SK-N-SH (cell line): ENCODE measurements at regions not wholly inside any gene's neighbourhood (a gene's known extent, or its start where the extent isn't known, plus 50 kb on each side); places are given as distances from the start of the nearest gene placed in this dataset.

Experiments
- CTCF ChIA-PET: fragments of 300-600, 350-600 bp; formaldehyde crosslinking; extraction: SDS; loops from one replicate; lab custom pipeline; 2021; lab: Yijun Ruan, JAX
- POLR2A ChIA-PET: fragments of 350-600 bp; sonication (Branson Sonifier 250); formaldehyde crosslinking; extraction: SDS; loops from one replicate; lab custom pipeline; 2020; ENCODE audit warnings: antibody characterized with exemption, inconsistent platforms; lab: Yijun Ruan, JAX
- DNase-seq: peaks from one replicate; pipeline ENCODE4 v3.0.0; 2012
- H2AFZ ChIP-seq: fragments of 200-600 bp; sonication (generic); 2 replicates; pipeline ENCODE4 v1.8.1; 2016; ENCODE audit warnings: antibody characterized with exemption, mild to moderate bottlenecking, low read depth
- H3F3A ChIP-seq: fragments of 200-600 bp; sonication (generic); replicated peaks from 2 replicates; pipeline ENCODE3; 2016; ENCODE audit warnings: antibody characterized with exemption, mild to moderate bottlenecking; ENCODE audit not compliant: insufficient read depth
- H3K27ac ChIP-seq, 2 experiments: fragments of 200-500 bp in 1 of 2; fragments of 200-600 bp in 1 of 2; sonication (Bioruptor generic) in 1 of 2; sonication (generic), shearing (Covaris generic) in 1 of 2; 2 replicates each; pipeline versions ENCODE4 v1.5.1 to v1.6.1; 2014 to 2016; ENCODE audit warnings: low read depth in 2 of 2, inconsistent platforms in 1 of 2, low read length in 1 of 2, mild to moderate bottlenecking in 1 of 2, mixed read lengths in 1 of 2
- H3K27me3 ChIP-seq: fragments of 200-600 bp; sonication (generic), shearing (Covaris generic); 2 replicates; pipeline ENCODE4 v1.6.1; 2016; ENCODE audit warnings: mixed run types; ENCODE audit not compliant: insufficient read depth
- H3K36me3 ChIP-seq, 2 experiments: fragments of 200-500 bp in 1 of 2; fragments of 200-600 bp in 1 of 2; sonication (Bioruptor generic) in 1 of 2; sonication (generic) in 1 of 2; replicated peaks in 1 of 2; 2 replicates each; pipeline versions ENCODE3 to v1.5.1; 2014 to 2016; ENCODE audit warnings: low read length in 1 of 2, mild to moderate bottlenecking in 1 of 2; ENCODE audit not compliant: insufficient read depth in 2 of 2, control insufficient read depth in 1 of 2
- H3K4me1 ChIP-seq, 2 experiments: fragments of 200-500 bp in 1 of 2; fragments of 200-600 bp in 1 of 2; sonication (Bioruptor generic) in 1 of 2; sonication (generic), shearing (Covaris generic) in 1 of 2; 2 replicates each; pipeline versions ENCODE4 v1.5.1 to v1.6.1; 2014 to 2016; ENCODE audit warnings: low read depth in 1 of 2, low read length in 1 of 2, mixed run types in 1 of 2; ENCODE audit not compliant: insufficient read depth in 2 of 2, control insufficient read depth in 1 of 2
- H3K4me2 ChIP-seq: fragments of 200-600 bp; sonication (generic), shearing (Covaris generic); 2 replicates; pipeline ENCODE4 v1.6.1; 2017; ENCODE audit warnings: mixed run types
- H3K4me3 ChIP-seq, 2 experiments: fragments of 200-500 bp in 1 of 2; fragments of 200-600 bp in 1 of 2; sonication (Bioruptor generic) in 1 of 2; sonication (generic), shearing (Covaris generic) in 1 of 2; 2 replicates each; pipeline versions ENCODE4 v1.5.1 to v1.8.1; 2014 to 2016; ENCODE audit warnings: low read depth in 2 of 2, inconsistent platforms in 1 of 2, low read length in 1 of 2, mild to moderate bottlenecking in 1 of 2, mixed read lengths in 1 of 2, moderate library complexity in 1 of 2
- H3K79me2 ChIP-seq: fragments of 200-600 bp; sonication (generic); 2 replicates; pipeline ENCODE4 v1.8.1; 2017; ENCODE audit warnings: mild to moderate bottlenecking; ENCODE audit not compliant: insufficient read depth
- H3K9ac ChIP-seq: fragments of 200-600 bp; sonication (generic); 2 replicates; pipeline ENCODE4 v1.6.1; 2017; ENCODE audit warnings: mixed run types
- H3K9me2 ChIP-seq: fragments of 200-600 bp; sonication (generic); 2 replicates; pipeline ENCODE4 v1.6.1; 2017; ENCODE audit warnings: mixed run types
- H3K9me3 ChIP-seq: fragments of 200-600 bp; sonication (generic); 2 replicates; pipeline ENCODE4 v1.6.1; 2017; ENCODE audit warnings: mixed run types, mild to moderate bottlenecking, moderate library complexity
- H4K20me1 ChIP-seq: fragments of 200-600 bp; sonication (generic); 2 replicates; pipeline ENCODE4 v1.6.1; 2017; ENCODE audit warnings: mild to moderate bottlenecking, mixed run types; ENCODE audit not compliant: insufficient read depth
- EZH2phosphoT487 ChIP-seq: fragments of 200-600 bp; sonication (generic); IDR thresholded peaks from 2 replicates; pipeline ENCODE4 v1.6.1; 2017; ENCODE audit warnings: low read depth, mixed run types, mild to moderate bottlenecking, antibody characterized with exemption, moderate library complexity, borderline replicate concordance
- FOXJ3 ChIP-seq: sonication (generic); formaldehyde crosslinking; IDR thresholded peaks from 2 replicates; pipeline ENCODE4 v1.5.1; 2020; ENCODE audit warnings: mild to moderate bottlenecking, missing genetic modification reagents
- GATA2 ChIP-seq: sonication (generic); formaldehyde crosslinking; IDR thresholded peaks from 2 replicates; pipeline ENCODE4 v1.5.0; 2020; ENCODE audit warnings: mild to moderate bottlenecking, missing genetic modification reagents
- IRF3 ChIP-seq: fragments of 150-350 bp; IDR thresholded peaks from 2 replicates; pipeline ENCODE4 v1.6.1; 2016; ENCODE audit warnings: mild to moderate bottlenecking, low read depth, low read length
- JUND ChIP-seq: IDR thresholded peaks from 2 replicates; pipeline ENCODE4 v1.4.0; 2012
- MAX ChIP-seq: IDR thresholded peaks from 2 replicates; pipeline ENCODE4 v1.4.0; 2012; ENCODE audit warnings: low read depth
- MEF2A ChIP-seq: IDR thresholded peaks from 2 replicates; pipeline ENCODE4 v1.4.0; 2012; ENCODE audit warnings: low read depth, borderline replicate concordance
- NFIC ChIP-seq: IDR thresholded peaks from 2 replicates; pipeline ENCODE4 v1.4.0; 2012; ENCODE audit warnings: borderline replicate concordance
- POLR2AphosphoS5 ChIP-seq: IDR thresholded peaks from 2 replicates; pipeline ENCODE4 v1.6.1; 2012; ENCODE audit warnings: low read depth, low read length
- RAD21 ChIP-seq: IDR thresholded peaks from 2 replicates; pipeline ENCODE4 v1.6.1; 2012; ENCODE audit warnings: mild to moderate bottlenecking, low read length
- SIN3A ChIP-seq: IDR thresholded peaks from 2 replicates; pipeline ENCODE4 v1.6.1; 2012; ENCODE audit warnings: low read depth, mild to moderate bottlenecking, low read length, moderate library complexity, borderline replicate concordance
- SMC3 ChIP-seq: IDR thresholded peaks from 2 replicates; pipeline ENCODE4 v1.6.1; 2012; ENCODE audit warnings: low read depth, low read length, improper control_type of control experiment
- TAF1 ChIP-seq: IDR thresholded peaks from 2 replicates; pipeline ENCODE4 v1.6.1; 2012; ENCODE audit warnings: low read depth, mild to moderate bottlenecking, low read length, moderate library complexity, borderline replicate concordance
- YY1 ChIP-seq: IDR thresholded peaks from 2 replicates; pipeline ENCODE4 v1.4.0; 2012; ENCODE audit warnings: low read depth, mild to moderate bottlenecking
- ZBTB33 ChIP-seq: IDR thresholded peaks from 2 replicates; pipeline ENCODE4 v1.4.0; 2012; ENCODE audit warnings: low read depth, borderline replicate concordance
- WGBS: methylation state at CpG from one replicate; pipeline ENCODE4 v1.1.6; 2017; ENCODE audit warnings: low lambda C conversion rate; 5-methylcytosine and 5-hydroxymethylcytosine counted together

GRCh38 chr3:56918111-56918568 is 116.4 kb upstream of the ARHGEF3 start (continued):
- no peak for TF ChIP-seq IRF3
- no peak for TF ChIP-seq MAX

GRCh38 chr3:56917361-56918110 is 115.8 kb upstream of the ARHGEF3 start:
- ChIA-PET CTCF (interaction anchor here (1.7 kb wide), 1 partner anchor 115 kb away, joined by 5 read pairs; the partner anchor contains the start of gene ARHGEF3), POLR2A (no interaction called here)
- Histone ChIP-seq H3K4me3 (no peak overlapping the region), H3K27me3 (no peaks in the 10 kb centered on the region), H3K9me3 (no peaks in the 10 kb centered on the region), H2AFZ (no peak overlapping the region), H3F3A (peaks cover 7% of the 10 kb centered on the region), H3K9me2 (no peaks in the 10 kb centered on the region), H3K79me2 (no peaks in the 10 kb centered on the region), H3K27ac (no peak overlapping the region), H3K4me2 (no peak overlapping the region), H3K4me1 (peaks cover 0 to 5% of the 10 kb centered on the region in 2 experiments; a peak in 1 of 4 replicates), H4K20me1 (no peaks in the 10 kb centered on the region), H3K9ac (no peak overlapping the region), H3K36me3 (no peaks in the 10 kb centered on the region)
- TF ChIP-seq FOXJ3 (CRISPR knock-in tag) (no peak), NFIC (no peak), JUND (no peak), ZBTB33 (no peak), RAD21 (no peak), TAF1 (no peak), MEF2A (no peak), EZH2phosphoT487 (no peak), POLR2AphosphoS5 (no peak), GATA2 (CRISPR knock-in tag) (no peak), SMC3 (no peak), YY1 (no peak), SIN3A (no peak)
- WGBS, result 87% methylated on average over 7 of the region's 7 CpGs
- no peak for DNase-seq
